ENCODE measurements at regions not wholly inside any gene's neighbourhood (a gene's known extent, or its start where the extent isn't known, plus 50 kb on each side); places are given as distances from the start of the nearest gene placed in this dataset.

GRCh38 chrX:10754445-10754844 lies 134.1 kb upstream of the MID1 start:
- TF ChIP-seq CTCF (IDR thresholded peaks at IDR 0.05; ENCODE audit: borderline replicate concordance, extremely low read depth, low read length, poor library complexity, severe bottlenecking), result no peak
- TF ChIP-seq EZH2 (IDR thresholded peaks at IDR 0.05; ENCODE audit: borderline replicate concordance, low read depth, low read length, severe bottlenecking), result no peak

Data from DND-41 (cell line).